Epithelial cell of prostate (primary cell): ENCODE measurements at regions not wholly inside any gene's neighbourhood (a gene's known extent, or its start where the extent isn't known, plus 50 kb on each side); places are given as distances from the start of the nearest gene placed in this dataset.

Source experiments
- DNase-seq: peaks from one replicate; pipeline ENCODE4 v3.0.0-alpha.2; 2011; ENCODE audit warnings: low read depth, low spot score
- H3K27ac ChIP-seq: fragments of 450-650 bp; 2 replicates; pipeline ENCODE4 v1.5.1; 2017; ENCODE audit warnings: mild to moderate bottlenecking

- no peak for DNase-seq
- no peak overlapping the region for H3K27ac ChIP-seq
These were observed 411.0 kb upstream of the NR2F2 start for GRCh38 chr15:95919460-95919859.

GRCh38 chr15:95921404-95921803 lies 409.1 kb upstream of the NR2F2 start:
- H3K27ac ChIP-seq: no peak overlapping the region
- DNase-seq: no peak

DNA sequence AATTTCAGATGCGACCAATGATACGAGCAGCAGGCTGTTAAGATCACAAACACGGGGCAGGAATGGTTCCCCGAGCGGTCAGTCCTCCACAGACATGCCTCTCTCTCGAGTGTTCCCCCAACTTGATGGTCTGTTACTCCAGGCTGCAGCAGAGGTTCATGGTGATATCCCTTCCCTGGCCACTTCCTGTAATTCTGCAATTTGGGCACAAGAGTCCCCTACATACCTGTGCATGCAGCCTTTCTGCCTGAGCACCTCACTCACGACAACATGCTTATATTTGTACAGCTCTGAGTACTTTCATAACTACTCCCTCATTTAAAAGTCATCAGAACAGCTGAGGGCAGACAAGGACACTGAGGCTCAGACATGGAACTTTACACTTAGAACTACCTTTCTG lies 408.1 kb upstream of the NR2F2 start:
- H3K27ac ChIP-seq: no peak overlapping the region
- no peak for DNase-seq

DNA sequence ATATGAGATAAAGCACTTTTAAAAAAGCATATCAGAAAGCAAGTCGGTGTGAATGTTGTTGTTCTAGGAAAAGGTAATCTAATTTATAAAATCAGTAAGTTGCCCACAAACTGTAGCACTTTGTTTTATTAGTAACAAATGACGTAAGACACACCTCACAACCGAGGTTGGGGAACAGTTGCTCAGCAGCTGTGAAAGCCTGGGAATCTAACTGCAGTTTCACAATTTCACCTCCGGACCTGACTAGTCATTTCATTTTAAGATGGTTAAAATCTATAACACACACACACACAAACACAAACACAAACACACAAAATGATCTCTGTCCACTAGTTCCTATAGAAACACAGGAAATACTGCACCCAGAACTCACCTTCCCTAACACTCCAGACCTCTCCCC lies 406.7 kb upstream of the NR2F2 start:
- no peak for DNase-seq
- no peak overlapping the region for H3K27ac ChIP-seq

GRCh38 chr15:95928822-95929221 lies 401.7 kb upstream of the NR2F2 start:
- DNase-seq: no peak
- no peak overlapping the region for H3K27ac ChIP-seq

DNA sequence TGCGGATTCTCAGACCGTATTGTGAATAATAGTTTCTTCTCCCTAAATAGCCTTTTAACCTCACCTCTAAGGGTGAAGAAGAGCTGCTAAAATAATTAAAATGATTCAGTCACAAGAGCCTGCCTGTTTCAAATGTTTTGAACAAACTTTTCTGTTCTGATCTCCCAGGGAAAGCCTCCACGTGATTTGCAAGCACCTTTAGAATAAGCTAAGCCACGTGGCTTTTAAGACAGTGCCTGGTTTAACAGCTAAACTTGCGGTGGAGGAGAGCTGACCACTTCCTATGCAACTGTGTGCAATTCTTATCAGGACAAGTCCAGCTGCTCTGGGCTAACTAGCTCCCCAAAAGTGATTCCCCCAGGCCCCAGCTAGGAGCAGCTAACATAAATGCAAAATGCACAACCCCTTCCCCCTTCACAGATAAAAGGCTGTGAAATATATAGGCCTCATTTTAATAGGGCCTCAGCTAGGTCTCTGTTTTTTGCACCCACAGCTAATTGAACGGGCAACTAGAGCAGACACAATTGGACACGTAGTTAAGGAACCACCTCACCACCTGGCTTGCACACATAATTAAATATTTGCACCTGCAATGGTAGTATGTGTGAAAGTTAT lies 401.2 kb upstream of the NR2F2 start:
- H3K27ac ChIP-seq: no peak overlapping the region
- DNase-seq: no peak

GRCh38 chr15:95930659-95931375 lies 399.7 kb upstream of the NR2F2 start:
- no peak for DNase-seq

GRCh38 chr15:95931619-95932018 lies 398.9 kb upstream of the NR2F2 start:
- H3K27ac ChIP-seq: no peak overlapping the region
- no peak for DNase-seq

More at GRCh38 chr15:95930659-95931375, 399.7 kb upstream of the NR2F2 start:
- no peak overlapping the region for H3K27ac ChIP-seq

DNA sequence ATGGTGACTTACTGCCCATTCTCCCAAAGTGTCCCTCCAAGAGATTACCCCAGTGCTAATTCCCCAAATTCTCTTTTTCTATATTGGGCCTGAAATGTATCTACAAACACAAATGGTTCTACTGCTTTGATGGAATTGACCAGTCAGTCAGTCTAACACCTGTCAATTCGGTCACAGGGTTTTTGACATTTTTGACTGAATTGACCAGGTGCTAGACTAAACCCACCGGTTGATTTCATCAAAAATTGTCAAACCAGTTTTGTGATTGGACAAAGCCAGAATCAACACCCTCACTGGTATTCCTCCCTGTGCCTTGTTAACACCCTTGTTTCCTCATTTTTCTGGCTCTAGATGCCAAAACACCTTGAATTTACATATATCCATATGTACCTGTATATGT lies 398.4 kb upstream of the NR2F2 start:
- no peak for DNase-seq
- H3K27ac ChIP-seq: no peak overlapping the region

GRCh38 chr15:95932676-95933075 lies 397.8 kb upstream of the NR2F2 start:
- no peak overlapping the region for H3K27ac ChIP-seq
- no peak for DNase-seq

GRCh38 chr15:95935852-95936251 lies 394.6 kb upstream of the NR2F2 start:
- H3K27ac ChIP-seq: no peak overlapping the region
- no peak for DNase-seq

GRCh38 chr15:95937128-95937528 lies 393.4 kb upstream of the NR2F2 start:
- no peak for DNase-seq
- H3K27ac ChIP-seq: no peak overlapping the region

DNA sequence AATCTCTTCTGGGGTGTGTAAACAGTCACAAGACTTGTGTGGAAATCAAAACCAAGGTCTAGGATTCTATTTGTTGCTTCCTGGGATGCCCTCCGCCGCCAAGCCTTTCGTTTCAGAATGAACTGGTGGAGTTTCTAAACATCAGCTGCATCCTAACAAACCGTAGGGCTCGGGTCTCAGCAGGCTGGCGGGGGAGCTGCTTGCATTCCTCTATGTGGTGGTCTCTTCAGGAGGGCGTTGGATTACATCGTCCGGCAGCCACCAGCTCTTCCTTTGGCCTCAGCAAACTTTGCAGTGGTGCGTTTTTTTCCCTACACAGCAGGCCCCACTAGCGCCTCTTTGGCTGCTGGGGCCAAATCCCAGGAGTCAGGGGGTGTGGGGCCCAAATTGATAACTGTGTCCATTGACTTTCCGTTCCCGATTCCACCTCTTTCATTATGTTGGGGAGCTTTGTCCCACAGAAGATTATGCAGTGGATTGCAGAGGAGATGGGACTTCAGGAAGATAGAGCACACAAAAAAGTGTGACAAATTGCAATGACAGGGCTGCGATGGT lies 390.0 kb upstream of the NR2F2 start:
- DNase-seq: no peak

GRCh38 chr15:95944193-95944592 lies 386.3 kb upstream of the NR2F2 start:
- no peak for DNase-seq
- no peak overlapping the region for H3K27ac ChIP-seq

More for the DNA sequence above, 390.0 kb upstream of the NR2F2 start:
- H3K27ac ChIP-seq: no peak overlapping the region

DNA sequence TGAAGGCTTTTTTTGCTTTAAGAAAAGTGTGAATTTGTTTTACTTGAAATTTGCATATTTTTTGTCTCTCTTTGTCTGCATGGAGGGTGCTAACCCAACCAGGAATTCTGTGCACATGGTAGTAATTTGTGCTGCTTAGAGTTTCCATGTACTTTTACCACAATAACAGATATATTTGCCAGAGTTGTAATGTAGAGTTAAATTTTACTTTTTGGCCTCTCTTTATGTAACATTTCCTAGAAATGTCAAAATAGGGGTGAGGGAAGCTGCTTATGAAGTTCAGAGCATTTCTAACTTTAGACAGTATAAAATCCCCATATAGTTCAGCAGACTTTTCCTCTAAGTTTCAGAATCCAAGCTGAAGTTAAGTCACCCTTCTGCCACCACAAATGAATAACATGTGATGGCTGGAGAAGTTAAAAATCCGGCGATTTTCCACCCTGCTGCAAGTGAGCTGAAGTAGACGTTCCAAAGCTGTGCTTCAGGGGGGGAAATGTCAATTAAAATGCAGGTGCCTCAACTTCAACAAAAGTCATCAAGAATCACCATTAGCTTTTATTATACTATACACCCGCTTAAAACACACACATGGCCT lies 385.7 kb upstream of the NR2F2 start:
- no peak overlapping the region for H3K27ac ChIP-seq
- no peak for DNase-seq

GRCh38 chr15:95946241-95946640 lies 384.3 kb upstream of the NR2F2 start:
- no peak for DNase-seq

GRCh38 chr15:95946926-95947325 lies 383.6 kb upstream of the NR2F2 start:
- H3K27ac ChIP-seq: no peak overlapping the region
- DNase-seq: no peak

More at GRCh38 chr15:95946241-95946640, 384.3 kb upstream of the NR2F2 start:
- H3K27ac ChIP-seq: no peak overlapping the region

GRCh38 chr15:95948411-95948810 lies 382.1 kb upstream of the NR2F2 start:
- H3K27ac ChIP-seq: no peak overlapping the region
- no peak for DNase-seq

- no peak for DNase-seq
- no peak overlapping the region for H3K27ac ChIP-seq
These were observed 377.5 kb upstream of the NR2F2 start for GRCh38 chr15:95953032-95953431.

GRCh38 chr15:95957861-95958260 lies 372.6 kb upstream of the NR2F2 start:
- DNase-seq: no peak
- H3K27ac ChIP-seq: no peak overlapping the region

DNA sequence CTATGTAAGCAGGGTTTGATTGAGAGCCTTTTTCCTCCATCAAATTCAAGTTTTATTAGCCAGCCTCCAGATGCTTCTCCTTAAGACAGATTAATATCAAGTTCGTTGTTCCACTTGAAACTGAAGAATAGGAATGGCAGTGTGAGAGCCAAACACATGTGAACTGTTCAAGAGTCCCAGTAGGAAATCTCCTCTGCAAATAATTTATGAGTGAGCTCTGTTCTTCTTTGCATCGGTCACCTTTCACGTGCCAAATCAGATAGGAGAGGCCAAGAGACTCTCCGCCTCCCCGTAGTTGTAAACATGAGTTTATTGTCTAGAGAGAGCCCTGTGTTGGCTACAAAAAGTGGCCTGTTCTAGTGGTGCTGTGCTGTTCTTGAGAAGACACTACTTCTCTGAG lies 372.1 kb upstream of the NR2F2 start:
- no peak overlapping the region for H3K27ac ChIP-seq
- no peak for DNase-seq
